HG03135 (cell line): ENCODE measurements at regions not wholly inside any gene's neighbourhood (a gene's known extent, or its start where the extent isn't known, plus 50 kb on each side); places are given as distances from the start of the nearest gene placed in this dataset.
"Not testable (repeated sequence)": the region's sequence is repeated elsewhere in the genome, so short reads cannot be mapped to it uniquely, and the experiment has no call there.

Experiments used
- ATAC-seq: cut with Tn5 transposase; IDR thresholded peaks from one replicate; pipeline ENCODE4 v1.9.1; 2021; ENCODE audit warnings: mild to moderate bottlenecking, moderate library complexity; ENCODE audit not compliant: unreplicated experiment

GRCh38 chr9:17083258-17083657 is 51.6 kb upstream of the CNTLN start:
- no peak for ATAC-seq

DNA sequence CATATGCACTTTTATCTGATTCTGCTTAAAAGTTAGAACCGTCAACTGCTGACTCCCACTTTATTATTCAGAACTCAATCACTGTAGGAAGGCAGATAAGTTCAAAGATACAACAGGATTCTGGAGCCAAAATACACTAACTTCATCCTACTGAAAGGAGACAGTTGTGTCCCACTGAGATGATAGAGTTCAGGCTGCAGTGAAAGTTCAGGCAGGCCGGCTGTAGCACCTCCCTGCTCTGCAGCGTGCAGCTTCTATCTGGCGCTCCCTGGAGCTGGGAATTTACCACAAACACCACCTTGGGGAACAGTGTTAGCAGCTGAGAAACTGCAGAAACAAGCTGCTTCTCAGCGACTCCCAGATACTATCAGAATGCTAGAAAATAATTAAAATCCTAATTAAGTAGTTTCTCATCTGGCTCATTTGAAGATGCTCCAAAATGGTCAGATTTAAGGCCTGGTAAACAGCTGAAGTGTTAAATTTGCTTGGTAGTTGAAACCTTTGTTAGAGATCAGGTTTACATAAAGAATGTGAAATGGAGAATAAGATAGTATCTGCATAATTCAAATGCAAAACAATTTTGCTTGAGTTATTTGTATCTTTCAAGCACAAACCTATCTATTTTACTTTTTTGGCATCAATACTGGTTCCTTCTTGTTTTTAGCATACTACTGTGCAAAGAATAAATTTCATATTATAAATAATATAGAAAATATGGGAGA is 52.3 kb upstream of the CNTLN start:
- no peak for ATAC-seq

- ATAC-seq: no peak
These were observed 53.0 kb upstream of the CNTLN start for GRCh38 chr9:17081814-17082213.

- no peak for ATAC-seq
These were observed 53.5 kb upstream of the CNTLN start for GRCh38 chr9:17081351-17081750.

GRCh38 chr9:17075758-17076485 is 58.9 kb upstream of the CNTLN start:
- no peak for ATAC-seq

DNA sequence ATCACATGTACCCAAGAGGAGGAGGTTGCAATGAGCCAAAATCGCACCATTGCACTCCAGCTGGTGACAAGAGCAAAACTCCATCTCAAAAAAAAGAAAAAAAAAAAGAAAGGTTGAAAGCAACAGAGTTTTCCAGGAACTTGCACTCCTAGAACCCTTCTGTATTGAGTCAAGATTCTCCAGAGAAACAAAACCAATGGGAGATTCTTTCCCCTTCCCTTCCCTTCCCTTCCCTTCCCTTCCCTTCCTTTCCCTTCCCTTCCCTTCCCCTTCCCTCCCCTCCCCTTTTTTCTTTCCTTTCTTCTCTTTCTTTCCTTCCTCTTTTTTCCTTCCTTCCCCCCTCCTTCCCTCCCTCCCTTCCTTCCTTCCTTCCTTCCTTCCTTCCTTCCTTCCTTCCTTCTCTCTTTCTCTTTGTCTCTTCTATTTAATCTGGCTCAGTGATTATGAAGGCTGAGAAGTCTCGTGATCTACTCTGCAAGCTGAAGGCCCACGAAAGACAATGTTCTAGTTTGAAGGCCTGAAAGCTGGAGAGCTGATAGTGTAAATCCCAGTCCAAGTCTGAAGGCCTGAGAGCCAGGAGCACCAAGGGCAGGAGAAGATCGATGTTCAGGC is 59.6 kb upstream of the CNTLN start:
- no peak for ATAC-seq

DNA sequence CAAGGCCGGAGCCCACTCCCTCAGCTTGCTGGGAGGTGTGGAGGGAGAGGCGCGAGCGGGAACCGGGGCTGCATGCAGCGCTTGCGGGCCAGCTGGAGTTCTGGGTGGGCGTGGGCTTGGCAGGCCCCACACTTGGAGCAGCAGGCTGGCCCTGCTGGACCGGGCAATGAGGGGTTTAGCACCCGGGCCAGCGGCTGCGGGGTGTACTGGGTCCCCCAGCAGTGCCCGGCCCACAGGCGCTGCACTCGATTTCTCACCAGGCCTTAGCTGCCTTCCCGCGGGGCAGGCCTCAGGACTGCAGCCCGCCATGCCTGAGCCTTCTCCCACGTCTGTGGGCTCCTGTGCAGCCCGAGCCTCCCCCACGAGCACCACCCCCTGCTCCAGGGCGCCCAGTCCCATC is 62.3 kb upstream of the CNTLN start:
- not testable (repeated sequence) for ATAC-seq

DNA sequence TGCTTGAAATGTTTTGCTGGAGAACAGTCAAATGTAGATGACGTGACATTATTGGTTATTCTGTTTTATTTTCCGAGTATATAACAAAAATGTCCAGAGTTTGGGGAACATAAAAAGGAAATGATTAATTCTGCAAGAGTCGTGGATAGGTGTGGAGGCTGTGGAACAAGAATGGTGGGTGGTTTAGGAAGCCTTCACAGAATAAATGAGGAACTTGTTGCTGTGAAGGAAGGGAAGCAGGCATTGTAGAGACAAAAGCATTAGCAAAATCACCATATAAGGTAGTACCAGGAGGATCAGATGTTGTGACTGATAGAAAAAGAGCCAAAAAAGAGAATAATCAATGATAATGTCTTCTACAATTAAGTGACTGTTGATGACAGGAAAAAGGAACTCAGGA is 66.2 kb upstream of the CNTLN start:
- no peak for ATAC-seq

DNA sequence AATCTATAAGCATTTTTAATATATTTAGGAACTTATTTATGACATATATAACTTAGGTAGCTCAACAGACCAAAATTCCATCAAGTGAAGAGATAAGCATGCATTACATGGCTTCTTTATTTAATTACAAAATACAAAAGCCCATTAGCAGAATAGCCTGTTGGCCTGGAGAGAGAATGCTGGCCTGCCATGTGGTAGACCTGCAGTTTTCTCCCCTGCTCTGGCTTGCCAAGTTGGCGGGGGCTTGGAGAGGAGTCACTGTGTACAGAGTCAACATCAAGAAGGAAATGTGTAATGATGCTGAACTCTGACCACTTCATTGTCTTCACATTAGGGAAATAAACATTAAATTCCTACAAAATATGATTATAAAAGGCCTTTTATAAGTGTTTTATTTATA is 69.8 kb upstream of the CNTLN start:
- no peak for ATAC-seq

GRCh38 chr9:17064558-17064957 is 70.3 kb upstream of the CNTLN start:
- no peak for ATAC-seq

- peak; percentile 82 for ATAC-seq
These were observed 71.2 kb upstream of the CNTLN start for GRCh38 chr9:17063535-17064135.

DNA sequence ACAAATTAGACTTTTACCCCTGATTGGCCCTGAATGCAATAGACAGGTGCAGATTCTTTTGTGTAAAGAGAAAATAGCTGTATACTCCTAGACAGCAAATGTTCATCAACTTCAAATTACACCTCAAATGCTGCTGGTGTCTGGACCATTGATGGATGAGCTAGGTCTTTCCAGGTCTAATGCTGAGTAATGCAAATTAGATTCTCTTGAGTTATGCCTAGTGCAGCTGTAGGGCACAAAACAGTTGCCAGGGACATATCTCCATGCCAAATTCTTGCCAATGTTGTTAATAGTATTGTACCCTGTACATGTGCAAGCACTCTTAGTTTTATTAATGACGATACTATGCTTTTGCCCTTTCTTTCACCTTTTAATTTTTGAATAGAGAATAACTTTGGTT is 72.3 kb upstream of the CNTLN start:
- ATAC-seq: no peak

DNA sequence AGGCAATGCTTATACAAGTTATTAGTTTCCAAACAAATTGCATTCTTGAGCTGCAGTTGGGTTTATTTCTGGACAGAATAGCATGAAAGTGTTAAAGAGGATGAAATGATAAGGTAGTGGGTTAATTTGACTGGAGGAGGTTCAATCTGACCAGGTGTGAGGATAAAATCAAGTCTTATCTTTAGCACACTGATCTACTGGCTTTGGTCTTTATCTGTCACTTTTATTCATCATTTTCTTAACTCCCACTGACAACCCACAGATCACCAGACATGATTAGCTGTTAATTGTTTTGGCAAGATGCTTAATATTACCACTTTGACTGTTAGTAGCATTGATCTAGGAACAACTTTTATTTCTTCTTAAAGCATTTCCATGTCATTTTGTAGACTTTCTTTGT is 74.4 kb upstream of the CNTLN start:
- no peak for ATAC-seq

DNA sequence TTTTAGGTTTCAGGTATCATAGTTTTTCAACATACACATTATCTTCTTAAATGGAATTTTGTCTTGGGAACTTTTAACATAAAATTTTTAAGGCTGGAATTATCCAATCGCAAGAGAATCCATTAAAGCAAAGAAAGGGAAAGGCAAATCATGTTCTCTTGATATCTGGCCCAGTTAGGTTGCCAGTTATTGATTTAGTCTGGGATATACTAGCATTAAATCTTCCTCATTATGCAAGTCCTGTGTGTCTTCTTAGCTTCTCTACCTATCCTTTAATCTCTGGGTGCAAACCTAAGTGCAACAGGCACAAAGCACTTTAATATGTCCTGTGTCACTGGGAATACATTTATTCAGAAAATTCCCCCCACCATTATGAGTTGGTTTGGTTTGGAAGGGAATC is 75.4 kb upstream of the CNTLN start:
- no peak for ATAC-seq

GRCh38 chr9:17057729-17058128 is 77.1 kb upstream of the CNTLN start:
- no peak for ATAC-seq

GRCh38 chr9:17052626-17053025 is 82.2 kb upstream of the CNTLN start:
- ATAC-seq: no peak

- ATAC-seq: no peak
These were observed 89.4 kb upstream of the CNTLN start for GRCh38 chr9:17045381-17045940.

DNA sequence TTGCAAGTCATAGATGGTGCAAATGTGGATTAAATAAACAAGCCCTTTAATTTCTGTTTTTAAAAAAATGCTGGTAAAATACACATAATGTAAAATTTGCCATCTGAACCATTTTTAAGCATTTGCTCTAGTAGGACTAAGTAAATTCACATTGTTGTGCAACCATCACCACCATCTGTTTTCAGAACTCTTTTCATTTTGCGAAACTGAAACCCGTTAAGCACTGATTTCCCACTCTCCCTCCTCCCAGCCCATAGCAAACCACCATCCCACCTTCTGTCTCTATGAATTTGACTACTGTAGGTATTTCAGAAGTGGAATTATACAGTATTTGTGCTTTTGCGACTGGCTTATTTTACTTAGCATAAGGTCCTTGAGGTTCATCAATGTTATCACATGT is 103.3 kb upstream of the CNTLN start:
- no peak for ATAC-seq

- ATAC-seq: no peak
These were observed 109.6 kb upstream of the CNTLN start for GRCh38 chr9:17025281-17025680.

- no peak for ATAC-seq
These were observed 110.7 kb upstream of the CNTLN start for GRCh38 chr9:17024129-17024528.

DNA sequence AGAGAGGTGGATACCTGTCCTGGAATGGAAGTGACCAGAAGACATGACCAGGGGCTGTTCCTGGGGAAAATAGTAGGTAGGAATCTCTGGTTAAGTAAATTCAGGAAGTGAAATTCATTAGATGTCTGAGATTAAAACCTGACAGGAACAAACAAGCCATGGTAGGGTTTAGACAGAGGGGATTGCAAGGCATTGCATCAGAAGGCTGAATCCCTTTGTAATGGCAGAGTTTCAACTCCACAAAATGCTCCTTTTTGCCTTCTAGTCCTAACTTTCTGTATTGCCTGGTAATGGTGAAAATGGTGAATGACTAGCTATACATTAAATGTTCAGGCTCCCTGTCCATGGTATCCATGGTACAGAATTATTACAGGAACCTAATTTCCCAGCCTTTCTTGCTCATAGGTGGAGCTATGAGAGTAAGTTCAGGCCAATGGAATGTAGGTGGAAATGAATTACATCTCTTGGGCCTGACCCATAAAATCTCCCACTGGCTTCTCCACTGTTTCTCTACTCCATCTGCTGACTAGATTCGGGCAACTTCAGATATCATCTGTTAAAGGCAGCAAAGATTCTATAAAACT is 113.4 kb upstream of the CNTLN start:
- no peak for ATAC-seq
